ENCODE measurements at regions not wholly inside any gene's neighbourhood (a gene's known extent, or its start where the extent isn't known, plus 50 kb on each side); places are given as distances from the start of the nearest gene placed in this dataset.

DNA sequence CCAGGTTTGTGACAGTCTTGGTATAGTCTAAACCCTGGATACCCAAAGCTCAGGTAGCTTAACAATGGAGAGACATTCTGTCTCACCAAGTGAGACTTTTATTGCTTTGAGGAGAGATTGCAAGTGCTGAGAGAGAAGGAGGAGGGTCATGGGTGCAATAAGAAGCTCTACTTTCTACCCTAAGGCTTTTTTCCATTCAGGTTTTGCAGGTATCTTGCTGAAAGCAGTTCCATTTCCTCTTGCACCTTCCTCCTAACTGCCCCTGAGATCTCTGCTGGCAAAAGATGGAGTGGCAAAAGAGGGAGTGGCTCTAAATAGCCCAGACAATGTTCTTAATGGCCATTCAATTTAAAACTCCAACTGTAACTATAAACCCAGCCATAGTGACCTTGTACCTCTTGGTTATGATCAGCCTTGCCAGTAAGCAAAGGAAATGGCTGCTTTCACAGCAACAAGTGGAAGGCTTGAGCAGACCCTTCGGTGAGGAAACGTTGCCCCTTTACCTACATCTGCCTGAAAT lies 105.6 kb upstream of the CPEB2 start:
- TF ChIP-seq, protein P1, sequence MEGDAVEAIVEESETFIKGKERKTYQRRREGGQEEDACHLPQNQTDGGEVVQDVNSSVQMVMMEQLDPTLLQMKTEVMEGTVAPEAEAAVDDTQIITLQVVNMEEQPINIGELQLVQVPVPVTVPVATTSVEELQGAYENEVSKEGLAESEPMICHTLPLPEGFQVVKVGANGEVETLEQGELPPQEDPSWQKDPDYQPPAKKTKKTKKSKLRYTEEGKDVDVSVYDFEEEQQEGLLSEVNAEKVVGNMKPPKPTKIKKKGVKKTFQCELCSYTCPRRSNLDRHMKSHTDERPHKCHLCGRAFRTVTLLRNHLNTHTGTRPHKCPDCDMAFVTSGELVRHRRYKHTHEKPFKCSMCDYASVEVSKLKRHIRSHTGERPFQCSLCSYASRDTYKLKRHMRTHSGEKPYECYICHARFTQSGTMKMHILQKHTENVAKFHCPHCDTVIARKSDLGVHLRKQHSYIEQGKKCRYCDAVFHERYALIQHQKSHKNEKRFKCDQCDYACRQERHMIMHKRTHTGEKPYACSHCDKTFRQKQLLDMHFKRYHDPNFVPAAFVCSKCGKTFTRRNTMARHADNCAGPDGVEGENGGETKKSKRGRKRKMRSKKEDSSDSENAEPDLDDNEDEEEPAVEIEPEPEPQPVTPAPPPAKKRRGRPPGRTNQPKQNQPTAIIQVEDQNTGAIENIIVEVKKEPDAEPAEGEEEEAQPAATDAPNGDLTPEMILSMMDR (conservative IDR thresholded peaks at IDR 0.05; ENCODE audit: low read depth in 2 of 2) = no peak
- TF ChIP-seq EZH2 (IDR thresholded peaks at IDR 0.05; ENCODE audit: low read depth, unreplicated experiment) (no peak), POLR2AphosphoS5 (IDR thresholded peaks at IDR 0.05; ENCODE audit: low read depth) (no peak), CREB1 (CRISPR knock-in tag; IDR thresholded peaks at IDR 0.05; ENCODE audit: low read depth) (no peak), STAT1 (IDR thresholded peaks at IDR 0.05; ENCODE audit: unreplicated experiment) (no peak)
- TF ChIP-seq, protein P2, sequence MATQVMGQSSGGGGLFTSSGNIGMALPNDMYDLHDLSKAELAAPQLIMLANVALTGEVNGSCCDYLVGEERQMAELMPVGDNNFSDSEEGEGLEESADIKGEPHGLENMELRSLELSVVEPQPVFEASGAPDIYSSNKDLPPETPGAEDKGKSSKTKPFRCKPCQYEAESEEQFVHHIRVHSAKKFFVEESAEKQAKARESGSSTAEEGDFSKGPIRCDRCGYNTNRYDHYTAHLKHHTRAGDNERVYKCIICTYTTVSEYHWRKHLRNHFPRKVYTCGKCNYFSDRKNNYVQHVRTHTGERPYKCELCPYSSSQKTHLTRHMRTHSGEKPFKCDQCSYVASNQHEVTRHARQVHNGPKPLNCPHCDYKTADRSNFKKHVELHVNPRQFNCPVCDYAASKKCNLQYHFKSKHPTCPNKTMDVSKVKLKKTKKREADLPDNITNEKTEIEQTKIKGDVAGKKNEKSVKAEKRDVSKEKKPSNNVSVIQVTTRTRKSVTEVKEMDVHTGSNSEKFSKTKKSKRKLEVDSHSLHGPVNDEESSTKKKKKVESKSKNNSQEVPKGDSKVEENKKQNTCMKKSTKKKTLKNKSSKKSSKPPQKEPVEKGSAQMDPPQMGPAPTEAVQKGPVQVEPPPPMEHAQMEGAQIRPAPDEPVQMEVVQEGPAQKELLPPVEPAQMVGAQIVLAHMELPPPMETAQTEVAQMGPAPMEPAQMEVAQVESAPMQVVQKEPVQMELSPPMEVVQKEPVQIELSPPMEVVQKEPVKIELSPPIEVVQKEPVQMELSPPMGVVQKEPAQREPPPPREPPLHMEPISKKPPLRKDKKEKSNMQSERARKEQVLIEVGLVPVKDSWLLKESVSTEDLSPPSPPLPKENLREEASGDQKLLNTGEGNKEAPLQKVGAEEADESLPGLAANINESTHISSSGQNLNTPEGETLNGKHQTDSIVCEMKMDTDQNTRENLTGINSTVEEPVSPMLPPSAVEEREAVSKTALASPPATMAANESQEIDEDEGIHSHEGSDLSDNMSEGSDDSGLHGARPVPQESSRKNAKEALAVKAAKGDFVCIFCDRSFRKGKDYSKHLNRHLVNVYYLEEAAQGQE (IDR thresholded peaks at IDR 0.05; ENCODE audit: unreplicated experiment) = no peak
- TF ChIP-seq, protein P3, sequence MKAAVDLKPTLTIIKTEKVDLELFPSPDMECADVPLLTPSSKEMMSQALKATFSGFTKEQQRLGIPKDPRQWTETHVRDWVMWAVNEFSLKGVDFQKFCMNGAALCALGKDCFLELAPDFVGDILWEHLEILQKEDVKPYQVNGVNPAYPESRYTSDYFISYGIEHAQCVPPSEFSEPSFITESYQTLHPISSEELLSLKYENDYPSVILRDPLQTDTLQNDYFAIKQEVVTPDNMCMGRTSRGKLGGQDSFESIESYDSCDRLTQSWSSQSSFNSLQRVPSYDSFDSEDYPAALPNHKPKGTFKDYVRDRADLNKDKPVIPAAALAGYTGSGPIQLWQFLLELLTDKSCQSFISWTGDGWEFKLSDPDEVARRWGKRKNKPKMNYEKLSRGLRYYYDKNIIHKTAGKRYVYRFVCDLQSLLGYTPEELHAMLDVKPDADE (IDR thresholded peaks at IDR 0.05) = no peak

All from GM23338 (cell line).